ENCODE measurements at regions not wholly inside any gene's neighbourhood (a gene's known extent, or its start where the extent isn't known, plus 50 kb on each side); places are given as distances from the start of the nearest gene placed in this dataset.
"Not testable (repeated sequence)": the region's sequence is repeated elsewhere in the genome, so short reads cannot be mapped to it uniquely, and the experiment has no call there.

DNA sequence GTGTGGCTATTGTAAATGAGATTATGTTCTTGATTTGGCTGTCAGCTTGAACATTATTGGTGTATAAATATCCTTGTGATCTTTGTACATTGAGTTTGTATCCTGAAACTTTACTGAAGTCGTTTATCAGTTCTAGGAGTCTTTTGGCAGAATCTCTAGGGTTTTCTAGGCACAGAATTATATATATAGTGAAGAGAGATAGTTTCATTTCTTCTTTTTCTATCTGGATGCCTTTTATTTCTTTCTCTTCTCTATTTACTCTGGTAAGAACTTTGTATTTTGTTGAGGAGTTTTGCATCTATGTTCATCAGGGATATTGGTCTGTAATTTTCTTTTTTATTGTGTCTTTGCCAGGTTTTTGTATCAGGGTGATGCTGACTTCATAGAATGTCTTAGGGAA lies 589.2 kb upstream of the MAN1A1 start:
- no peak for DNase-seq

- DNase-seq = no peak
Measured at GRCh38 chr6:119934816-119935215, 585.3 kb upstream of the MAN1A1 start.

GRCh38 chr6:119929121-119929520 lies 579.6 kb upstream of the MAN1A1 start:
- DNase-seq = no peak

DNA sequence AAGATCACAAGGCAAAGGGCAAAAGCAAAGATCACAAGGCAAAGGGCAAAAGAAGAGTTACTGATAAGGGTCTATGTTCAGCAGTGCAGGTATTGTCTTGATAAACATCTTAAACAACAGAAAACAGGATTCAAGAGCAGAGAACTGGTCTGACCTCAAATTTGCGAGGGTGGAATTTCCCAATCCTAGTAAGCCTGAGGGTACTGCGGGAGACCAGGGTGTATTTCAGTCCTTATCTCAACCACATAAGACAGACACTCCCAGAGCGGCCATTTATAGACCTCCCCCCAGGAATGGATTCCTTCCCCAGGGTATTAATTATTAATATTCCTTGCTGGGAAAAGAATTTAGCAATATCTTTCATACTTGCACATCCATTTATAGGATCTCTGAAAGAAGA lies 575.3 kb upstream of the MAN1A1 start:
- DNase-seq = not testable (repeated sequence)

- no peak for DNase-seq
Measured at GRCh38 chr6:119922814-119923213, 573.3 kb upstream of the MAN1A1 start.

DNA sequence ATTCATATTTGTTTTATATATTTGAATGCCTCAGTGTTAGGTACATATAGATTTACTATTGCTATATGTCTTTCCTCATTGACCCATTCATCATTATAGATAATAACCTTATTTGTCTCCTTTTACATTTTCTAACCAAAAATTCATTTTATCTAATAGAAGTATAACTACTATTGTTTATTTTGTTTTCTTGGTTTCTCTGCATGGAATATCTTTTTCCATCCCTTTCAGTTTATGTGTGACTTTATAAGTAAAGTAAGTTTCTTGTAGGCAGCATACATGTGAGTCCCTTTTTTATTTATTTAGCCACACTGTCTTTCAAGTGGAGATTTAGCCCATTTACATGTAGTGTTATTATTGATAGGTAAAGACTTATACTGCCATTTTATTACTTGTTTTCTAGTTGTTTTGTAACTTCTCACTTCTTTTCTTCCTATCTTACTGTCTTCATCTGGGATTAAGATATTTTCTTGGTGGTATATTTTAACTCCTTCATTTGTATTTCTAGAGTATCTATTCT lies 572.0 kb upstream of the MAN1A1 start:
- DNase-seq = no peak

GRCh38 chr6:119917186-119917585 lies 567.6 kb upstream of the MAN1A1 start:
- no peak for DNase-seq

GRCh38 chr6:119915971-119916370 lies 566.4 kb upstream of the MAN1A1 start:
- DNase-seq = no peak

- no peak for DNase-seq
Measured at GRCh38 chr6:119908157-119908556, 558.6 kb upstream of the MAN1A1 start.

DNA sequence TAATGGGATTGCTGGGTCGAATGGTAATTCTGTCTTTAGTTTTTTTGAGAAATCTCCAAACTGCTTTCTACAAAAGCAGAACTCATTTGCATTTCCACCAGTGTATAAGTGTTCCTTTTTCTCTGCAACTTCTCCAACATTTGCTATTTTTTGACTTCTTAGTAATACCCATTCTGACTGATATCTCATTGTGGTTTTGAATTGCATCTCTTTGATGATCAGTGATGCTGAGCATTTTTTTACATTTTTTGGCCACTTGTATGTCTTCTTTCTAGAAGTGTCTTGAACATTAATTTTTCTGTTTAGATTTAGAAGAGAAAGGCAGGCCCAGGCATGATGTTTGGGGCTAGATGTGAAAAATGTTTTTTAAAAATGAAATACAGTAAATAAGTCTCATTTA lies 553.1 kb upstream of the MAN1A1 start:
- DNase-seq = no peak

DNA sequence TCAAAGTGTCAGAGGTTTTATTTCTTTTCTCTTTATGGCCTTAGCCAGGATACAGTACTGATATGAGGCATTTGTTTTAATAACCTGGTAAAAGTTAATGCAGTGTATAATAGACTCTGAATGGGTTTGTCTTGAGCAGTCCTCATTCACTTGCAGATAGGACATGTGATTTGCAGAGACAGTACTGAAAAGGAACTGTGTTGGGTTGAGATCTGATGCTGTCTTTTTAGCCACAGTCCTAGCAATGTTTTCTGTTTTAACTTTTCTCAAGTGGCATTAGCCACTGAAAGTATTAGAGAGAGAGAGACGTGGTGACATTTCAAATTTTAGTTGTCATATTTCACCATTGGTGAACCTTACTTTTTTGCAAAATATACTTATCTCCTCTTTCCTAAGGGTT lies 547.2 kb upstream of the MAN1A1 start:
- no peak for DNase-seq

- DNase-seq = no peak
Measured at GRCh38 chr6:119895626-119896025, 546.1 kb upstream of the MAN1A1 start.

DNA sequence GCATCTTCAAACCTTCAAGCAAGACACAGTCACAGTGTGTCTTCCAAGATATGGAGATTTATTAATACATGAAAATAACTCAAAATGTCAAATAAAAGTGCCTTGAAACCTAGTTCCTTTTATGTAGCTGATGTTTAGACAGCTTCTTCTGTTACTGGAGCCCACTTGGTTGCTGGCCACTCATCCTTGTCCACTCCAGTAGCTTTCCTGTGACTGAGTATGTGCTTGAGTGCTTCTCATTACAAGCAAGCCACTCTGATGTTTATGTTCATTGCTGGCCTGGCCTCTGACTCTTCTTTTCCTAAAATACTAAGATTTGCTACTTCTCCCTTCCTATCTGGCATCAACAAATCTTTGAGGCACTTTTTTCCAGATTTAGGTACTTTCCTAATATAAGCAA lies 545.2 kb upstream of the MAN1A1 start:
- no peak for DNase-seq

DNA sequence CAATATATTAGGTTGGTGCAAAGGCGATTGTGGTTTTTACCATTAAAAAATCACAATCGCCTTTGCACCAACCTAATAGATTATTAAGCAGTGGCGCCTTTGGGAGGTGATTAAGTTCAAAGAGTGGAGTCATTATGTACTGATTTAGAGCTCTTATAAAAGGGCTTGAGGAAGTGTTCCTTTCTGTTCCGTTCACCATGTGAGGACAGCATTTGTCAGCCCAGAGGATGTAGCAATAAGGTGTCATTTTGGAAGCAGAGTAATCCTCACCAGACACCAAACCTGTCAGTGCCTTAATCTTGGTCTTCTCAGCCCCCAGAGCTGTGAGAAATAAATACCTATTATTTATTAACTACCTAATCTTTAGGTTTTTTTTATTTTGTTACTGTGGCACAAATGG lies 542.1 kb upstream of the MAN1A1 start:
- DNase-seq = no peak

DNA sequence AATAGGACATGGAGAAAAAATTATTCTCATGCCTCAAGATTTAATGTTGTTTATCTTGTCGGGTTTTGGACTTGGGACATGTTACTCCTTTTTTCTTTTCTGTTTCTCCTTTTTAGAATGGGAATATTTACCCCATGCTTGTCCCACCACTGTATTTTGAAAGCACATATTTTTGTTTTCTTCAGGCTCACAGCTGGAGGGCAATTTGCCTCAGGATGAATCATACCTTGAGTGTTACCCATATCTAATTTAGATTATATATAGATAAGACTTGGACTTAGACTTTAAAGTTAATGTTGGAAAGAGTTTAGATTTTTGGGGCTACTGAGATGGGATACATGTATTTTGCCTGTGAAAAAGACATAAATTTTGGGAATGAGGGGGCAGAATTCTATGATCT lies 541.6 kb upstream of the MAN1A1 start:
- DNase-seq = no peak

DNA sequence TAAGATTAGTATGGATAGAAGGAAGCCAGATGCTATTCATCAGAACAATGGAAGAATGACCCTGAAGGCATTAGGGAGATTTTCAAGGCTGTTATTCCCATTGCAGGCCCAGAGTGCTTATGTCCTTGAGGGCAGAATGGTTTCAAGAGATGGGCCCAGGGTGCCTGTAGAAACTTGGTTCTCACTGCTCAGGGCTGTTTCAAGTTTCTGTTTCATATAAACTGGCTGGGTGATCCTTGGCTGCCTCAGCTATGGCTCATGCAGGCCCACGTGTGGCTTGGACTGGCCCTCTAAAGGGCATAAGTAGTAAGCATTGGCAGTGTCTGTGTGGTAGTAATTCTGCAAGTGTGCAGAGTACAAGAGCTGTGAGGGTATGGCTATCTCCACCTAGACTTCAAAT lies 540.9 kb upstream of the MAN1A1 start:
- no peak for DNase-seq

DNA sequence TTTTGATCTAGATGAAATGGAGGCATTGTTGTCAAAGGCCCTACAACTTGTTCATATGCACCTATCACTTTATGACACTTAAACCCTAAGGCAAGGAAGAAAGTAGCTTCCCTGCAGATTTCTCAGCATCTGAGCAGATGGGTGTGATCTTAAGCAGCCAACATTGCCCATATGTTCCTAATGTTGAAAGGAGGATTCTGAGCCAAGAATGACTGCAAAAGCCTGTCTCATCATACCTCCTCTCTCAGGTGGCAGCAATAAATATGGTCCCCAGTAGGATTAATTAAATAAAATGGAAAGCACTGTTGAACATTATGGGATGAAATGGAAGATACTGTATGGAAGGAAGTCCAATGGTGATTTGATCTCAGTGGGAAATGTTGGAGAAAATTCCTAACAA lies 538.1 kb upstream of the MAN1A1 start:
- no peak for DNase-seq

- DNase-seq = no peak
Measured at GRCh38 chr6:119881416-119881815, 531.9 kb upstream of the MAN1A1 start.

DNA sequence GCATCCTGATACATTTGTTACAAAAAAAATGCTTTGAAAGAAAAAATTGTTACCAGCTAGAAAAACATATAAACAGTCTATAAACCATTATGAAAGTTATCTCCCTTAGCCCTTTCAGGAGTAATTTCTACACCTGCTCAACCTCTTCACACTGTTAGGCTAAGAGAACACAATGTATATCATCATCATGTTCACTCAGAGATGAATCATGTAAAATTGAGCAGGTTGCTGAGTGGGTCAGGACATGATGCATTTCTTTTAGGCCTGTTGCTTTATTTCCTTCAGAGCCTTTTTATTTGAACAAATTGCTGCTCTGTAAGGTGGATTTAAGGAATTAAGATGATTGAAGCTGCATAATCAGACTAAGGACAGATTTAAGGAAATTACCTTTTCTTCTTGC lies 531.3 kb upstream of the MAN1A1 start:
- DNase-seq = no peak

DNA sequence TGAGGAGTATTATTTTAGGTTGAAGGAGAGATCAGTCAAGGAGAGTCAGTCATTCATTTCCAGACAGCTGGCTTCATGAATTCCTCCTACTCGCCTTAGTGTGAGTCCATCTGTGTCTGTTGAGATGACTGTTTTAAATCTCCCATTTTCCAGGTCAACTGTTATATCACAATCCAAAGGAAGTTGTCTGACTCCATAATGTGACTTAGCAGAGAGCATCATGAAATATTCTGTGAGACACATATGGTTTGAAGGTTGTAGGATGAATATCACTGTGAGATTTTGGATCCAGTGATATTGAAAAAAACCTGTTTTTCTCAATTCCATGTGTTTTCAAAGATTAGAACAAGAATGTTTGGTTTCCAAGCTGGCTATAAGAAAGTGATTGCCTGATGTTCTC lies 530.2 kb upstream of the MAN1A1 start:
- DNase-seq = no peak

- no peak for DNase-seq
Measured at GRCh38 chr6:119874381-119874780, 524.8 kb upstream of the MAN1A1 start.

- no peak for DNase-seq
Measured at GRCh38 chr6:119873107-119873506, 523.5 kb upstream of the MAN1A1 start.

DNA sequence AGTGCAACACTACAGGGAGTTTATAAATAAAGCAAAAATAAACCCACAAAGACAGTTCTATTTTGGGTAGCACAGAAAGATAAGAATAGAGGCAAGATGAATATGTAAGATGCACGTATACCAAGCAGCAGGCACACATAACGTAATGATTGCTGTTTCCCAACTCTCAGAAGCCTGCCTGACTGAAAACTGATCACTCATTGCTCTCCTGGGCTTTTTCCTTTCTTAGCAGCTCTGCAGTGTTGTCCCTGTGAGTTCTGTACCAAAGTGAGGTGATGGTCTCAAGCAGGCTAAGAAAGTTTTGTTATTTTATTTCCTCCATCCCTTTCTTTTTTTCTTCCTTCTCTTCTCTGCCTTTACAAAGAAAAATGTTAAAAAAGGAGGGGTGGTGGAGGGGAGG lies 522.0 kb upstream of the MAN1A1 start:
- DNase-seq = no peak

DNA sequence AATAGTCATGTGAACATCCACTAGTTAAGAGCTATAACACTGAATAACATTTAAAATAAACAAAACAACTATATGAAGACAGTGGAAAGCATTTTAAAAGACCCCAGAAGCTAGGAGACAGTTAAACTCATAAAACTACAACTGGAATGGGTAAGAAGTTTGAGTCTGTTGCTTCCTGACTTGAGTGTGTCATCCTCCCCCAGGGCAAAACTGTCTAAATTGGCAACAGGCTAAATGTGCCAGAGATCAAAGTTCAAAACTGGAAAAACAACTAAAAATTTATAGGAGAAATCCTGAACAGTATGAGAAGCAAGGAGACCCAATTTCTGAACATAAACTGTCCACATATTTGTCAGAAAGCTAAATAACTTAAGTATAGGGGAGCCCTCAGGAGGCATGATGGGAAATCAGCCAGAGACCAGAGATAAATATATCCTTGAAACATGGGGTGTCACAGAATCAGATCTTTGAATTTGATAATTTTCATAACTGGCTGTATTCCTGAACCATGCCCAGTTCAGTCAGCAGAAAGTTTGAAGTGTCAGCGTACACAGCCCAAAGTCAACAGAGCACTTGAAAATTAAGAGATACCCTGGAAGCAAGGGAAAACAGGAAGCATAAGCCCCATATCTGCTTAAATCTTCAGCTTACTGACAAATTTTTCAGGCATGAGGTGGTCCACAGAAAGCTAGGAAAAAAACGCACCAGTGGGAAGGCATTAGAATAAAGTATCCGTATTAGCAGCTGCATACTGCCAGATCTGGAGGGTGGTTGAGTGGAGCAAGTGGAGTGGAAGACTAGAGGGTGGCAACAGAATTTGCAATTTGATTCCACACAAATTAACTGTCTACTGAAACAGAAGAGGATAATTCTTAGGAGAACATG lies 516.1 kb upstream of the MAN1A1 start:
- DNase-seq = no peak

GRCh38 chr6:119862719-119863118 lies 513.2 kb upstream of the MAN1A1 start:
- DNase-seq = no peak

Data from retina (tissue), 1 donor.